ENCODE measurements at regions not wholly inside any gene's neighbourhood (a gene's known extent, or its start where the extent isn't known, plus 50 kb on each side); places are given as distances from the start of the nearest gene placed in this dataset.

DNA sequence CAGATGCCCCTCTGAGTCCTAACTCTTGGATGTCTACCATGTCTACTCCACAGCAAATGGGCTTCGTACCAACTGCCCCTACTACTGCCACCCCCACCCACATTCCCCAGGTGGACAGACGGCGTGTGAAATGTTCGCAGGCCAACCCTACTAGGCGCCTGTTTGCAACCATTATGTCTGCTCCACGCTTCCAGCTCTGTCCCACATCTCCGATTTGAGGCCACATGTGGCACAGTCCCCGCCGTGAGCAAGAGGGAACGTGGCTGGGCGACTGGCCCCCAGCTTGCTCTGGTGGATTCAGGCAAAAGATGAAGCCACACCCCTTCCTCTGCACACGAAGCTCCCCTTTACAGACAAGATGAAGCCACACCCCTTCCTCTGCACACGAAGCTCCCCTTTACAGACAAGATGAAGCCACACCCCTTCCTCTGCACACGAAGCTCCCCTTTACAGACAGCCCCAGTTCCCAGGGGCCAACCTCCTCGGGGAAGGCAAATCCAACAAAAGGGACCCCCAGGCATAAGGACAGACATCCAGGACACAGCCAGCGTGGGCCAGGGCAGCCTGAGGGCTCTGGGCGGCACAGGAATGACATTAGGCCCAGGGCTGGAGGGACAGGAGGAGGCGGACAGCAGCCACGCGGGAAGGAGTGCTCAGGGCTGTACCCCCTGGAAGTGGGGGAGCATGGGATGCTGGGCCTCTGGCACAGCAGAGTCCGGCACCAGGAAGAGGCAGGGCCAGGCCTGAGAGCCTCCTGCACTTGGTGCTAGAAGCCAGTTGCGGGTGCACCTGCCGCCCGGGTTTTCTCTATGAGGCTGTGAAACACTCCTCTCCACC, 106.2 kb downstream of the SHANK2 start:
- no peak overlapping the region for H3K4me3 Mint-ChIP-seq
- DNase-seq (ENCODE audit: low read depth, low spot score) = no peak
- TF ChIP-seq, protein P1, sequence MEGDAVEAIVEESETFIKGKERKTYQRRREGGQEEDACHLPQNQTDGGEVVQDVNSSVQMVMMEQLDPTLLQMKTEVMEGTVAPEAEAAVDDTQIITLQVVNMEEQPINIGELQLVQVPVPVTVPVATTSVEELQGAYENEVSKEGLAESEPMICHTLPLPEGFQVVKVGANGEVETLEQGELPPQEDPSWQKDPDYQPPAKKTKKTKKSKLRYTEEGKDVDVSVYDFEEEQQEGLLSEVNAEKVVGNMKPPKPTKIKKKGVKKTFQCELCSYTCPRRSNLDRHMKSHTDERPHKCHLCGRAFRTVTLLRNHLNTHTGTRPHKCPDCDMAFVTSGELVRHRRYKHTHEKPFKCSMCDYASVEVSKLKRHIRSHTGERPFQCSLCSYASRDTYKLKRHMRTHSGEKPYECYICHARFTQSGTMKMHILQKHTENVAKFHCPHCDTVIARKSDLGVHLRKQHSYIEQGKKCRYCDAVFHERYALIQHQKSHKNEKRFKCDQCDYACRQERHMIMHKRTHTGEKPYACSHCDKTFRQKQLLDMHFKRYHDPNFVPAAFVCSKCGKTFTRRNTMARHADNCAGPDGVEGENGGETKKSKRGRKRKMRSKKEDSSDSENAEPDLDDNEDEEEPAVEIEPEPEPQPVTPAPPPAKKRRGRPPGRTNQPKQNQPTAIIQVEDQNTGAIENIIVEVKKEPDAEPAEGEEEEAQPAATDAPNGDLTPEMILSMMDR (conservative IDR thresholded peaks at IDR 0.05) = no peak
- no peaks in the 10 kb centered on the region for H3K9me3 Mint-ChIP-seq
- H3K27me3 Mint-ChIP-seq (ENCODE audit: low read depth) = peaks cover 29% of the 10 kb centered on the region
- H3K36me3 Mint-ChIP-seq (ENCODE audit: low read depth) = no peaks in the 10 kb centered on the region
- H3K27ac Mint-ChIP-seq (ENCODE audit: unreplicated experiment) = peak overlapping the region; percentile 6
- no peaks in the 10 kb centered on the region for H3K4me1 Mint-ChIP-seq

DNA sequence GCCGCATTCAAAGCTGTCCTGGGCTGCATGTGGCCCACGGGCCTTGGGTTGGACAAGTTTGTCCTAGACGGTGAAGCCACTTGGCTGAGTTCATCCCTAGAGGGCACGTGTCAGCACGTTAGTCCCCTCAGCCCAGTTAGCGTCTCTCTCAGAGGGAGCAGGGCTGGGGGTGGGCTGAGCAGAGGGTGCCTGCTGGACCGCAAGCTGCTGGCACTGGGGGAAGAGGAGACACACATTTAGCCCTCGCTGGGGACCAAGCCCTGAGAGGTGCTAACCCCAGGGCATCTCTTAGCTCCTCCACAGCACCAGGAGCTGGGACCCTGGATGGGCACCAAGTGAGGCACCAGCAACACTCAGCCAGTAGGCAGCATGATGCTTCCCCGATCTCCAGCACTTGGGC, 107.0 kb downstream of the SHANK2 start:
- H3K4me1 Mint-ChIP-seq = no peaks in the 10 kb centered on the region
- TF ChIP-seq, protein P1 (conservative IDR thresholded peaks at IDR 0.05) = no peak
- H3K36me3 Mint-ChIP-seq (ENCODE audit: low read depth) = no peaks in the 10 kb centered on the region
- H3K4me3 Mint-ChIP-seq = no peak overlapping the region
- no peak overlapping the region for H3K27ac Mint-ChIP-seq (ENCODE audit: unreplicated experiment)
- H3K27me3 Mint-ChIP-seq (ENCODE audit: low read depth) = peaks cover 23% of the 10 kb centered on the region
- no peaks in the 10 kb centered on the region for H3K9me3 Mint-ChIP-seq
- DNase-seq (ENCODE audit: low read depth, low spot score) = no peak

DNA sequence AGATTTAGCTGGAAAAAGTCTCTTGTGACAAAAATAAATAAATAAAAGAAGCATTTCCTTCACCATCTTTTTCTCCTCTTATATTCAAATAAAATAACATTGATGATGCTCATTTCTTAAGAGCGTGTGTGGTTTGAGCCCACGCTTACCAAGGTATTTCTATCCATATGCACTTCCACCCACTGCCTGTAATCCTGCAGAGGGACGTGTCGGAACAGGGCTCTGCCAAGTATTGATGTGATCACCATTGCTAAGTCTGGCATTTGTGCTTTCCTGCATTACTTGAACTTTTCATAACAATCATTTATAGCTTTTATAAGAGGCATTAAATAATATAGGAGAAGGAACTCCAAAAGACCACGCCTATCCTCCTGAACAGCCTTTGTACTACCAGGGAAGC, 107.6 kb downstream of the SHANK2 start:
- TF ChIP-seq, protein P1 (conservative IDR thresholded peaks at IDR 0.05) = no peak
- DNase-seq (ENCODE audit: low read depth, low spot score) = no peak
- Mint-ChIP-seq H3K9me3 (no peaks in the 10 kb centered on the region), H3K27ac (ENCODE audit: unreplicated experiment) (no peak overlapping the region), H3K4me1 (peaks cover under 1% of the 10 kb centered on the region), H3K36me3 (ENCODE audit: low read depth) (no peaks in the 10 kb centered on the region), H3K27me3 (ENCODE audit: low read depth) (peaks cover 21% of the 10 kb centered on the region), H3K4me3 (no peak overlapping the region)

DNA sequence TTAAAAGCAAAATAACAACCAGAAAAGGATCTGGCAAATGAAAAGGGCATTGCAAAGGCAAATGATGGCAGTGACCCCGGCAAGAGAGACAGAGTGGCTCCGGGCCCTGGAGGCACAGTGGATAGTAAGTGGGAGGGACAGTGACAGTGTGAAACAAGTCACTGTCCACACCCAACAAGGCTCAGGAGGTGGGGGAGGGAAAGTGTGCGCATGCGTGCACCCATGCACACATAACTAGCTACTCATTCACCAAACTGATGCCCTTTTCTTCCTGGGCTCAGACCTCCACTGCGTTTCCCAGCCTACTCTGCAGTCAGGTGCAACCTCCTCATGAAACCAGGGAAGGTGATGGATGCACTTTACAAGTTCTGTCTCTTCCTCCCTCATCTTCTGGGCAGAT, 108.4 kb downstream of the SHANK2 start:
- Mint-ChIP-seq H3K27ac (ENCODE audit: unreplicated experiment) (no peak overlapping the region), H3K4me1 (peaks cover 5% of the 10 kb centered on the region), H3K27me3 (ENCODE audit: low read depth) (peaks cover 15% of the 10 kb centered on the region), H3K4me3 (no peak overlapping the region), H3K9me3 (no peaks in the 10 kb centered on the region), H3K36me3 (ENCODE audit: low read depth) (no peaks in the 10 kb centered on the region)
- TF ChIP-seq, protein P1 (conservative IDR thresholded peaks at IDR 0.05) = no peak
- DNase-seq (ENCODE audit: low read depth, low spot score) = no peak

DNA sequence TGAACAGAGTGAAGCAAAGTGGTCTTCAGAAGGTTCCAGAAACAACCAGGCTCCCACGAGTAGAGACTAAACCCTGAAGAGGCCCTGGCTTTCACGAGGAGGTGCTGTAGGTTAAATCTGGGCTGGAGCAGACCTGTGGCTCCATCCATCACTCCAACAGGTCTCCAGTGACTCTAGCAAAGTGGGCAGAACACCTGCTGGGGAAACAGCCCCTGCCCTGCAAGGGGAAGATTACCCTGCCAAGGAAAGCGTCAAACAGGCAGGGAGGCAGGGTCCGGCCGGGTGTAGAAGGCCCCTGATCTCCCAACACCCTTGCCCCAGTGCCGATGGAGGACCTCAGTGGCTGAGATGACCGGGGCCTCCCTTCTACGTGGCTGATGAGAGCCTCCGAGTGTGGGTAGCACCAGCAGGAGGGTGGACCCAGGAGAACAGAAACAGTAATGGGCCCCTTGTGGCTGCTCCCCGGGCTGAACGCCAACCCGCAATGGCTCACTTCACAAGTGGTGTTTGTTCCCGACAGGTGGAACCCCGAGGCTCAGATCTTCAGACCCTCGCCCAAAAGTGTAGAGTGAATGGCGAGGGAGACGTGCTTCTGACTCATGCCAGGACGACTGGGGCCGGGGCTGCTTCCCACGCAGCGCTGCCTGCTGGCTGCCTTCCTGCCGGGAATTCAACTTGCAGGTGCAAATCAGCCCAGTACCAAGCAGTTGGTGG, 112.0 kb downstream of the SHANK2 start:
- H3K4me1 Mint-ChIP-seq = peaks cover 5% of the 10 kb centered on the region
- TF ChIP-seq, protein P1 (conservative IDR thresholded peaks at IDR 0.05) = no peak
- H3K36me3 Mint-ChIP-seq (ENCODE audit: low read depth) = no peaks in the 10 kb centered on the region
- no peaks in the 10 kb centered on the region for H3K9me3 Mint-ChIP-seq
- H3K27me3 Mint-ChIP-seq (ENCODE audit: low read depth) = no peaks in the 10 kb centered on the region
- H3K4me3 Mint-ChIP-seq = no peak overlapping the region
- DNase-seq (ENCODE audit: low read depth, low spot score) = no peak
- no peak overlapping the region for H3K27ac Mint-ChIP-seq (ENCODE audit: unreplicated experiment)

All from neural crest cell (in vitro differentiated cells).